Liver (tissue), 8 donors: ENCODE measurements at regions not wholly inside any gene's neighbourhood (a gene's known extent, or its start where the extent isn't known, plus 50 kb on each side); places are given as distances from the start of the nearest gene placed in this dataset.

Source experiments
- DNase-seq: peaks from one replicate; pipeline ENCODE4 v3.0.0-alpha.2; 2017; ENCODE audit warnings: low spot score
- H3K27ac ChIP-seq, 2 donors: one replicate each; pipeline ENCODE4 v1.7.0; 2013; ENCODE audit warnings: inconsistent platforms in 2 of 2, low read length in 2 of 2, control low read depth in 1 of 2, low read depth in 1 of 2, mild to moderate bottlenecking in 1 of 2
- H3K27me3 ChIP-seq, 4 donors: one replicate each; pipeline versions ENCODE4 v1.6.1 to v1.7.0; 2013; ENCODE audit warnings: low read length in 3 of 4, inconsistent platforms in 1 of 4, mild to moderate bottlenecking in 1 of 4, moderate library complexity in 1 of 4; ENCODE audit not compliant: control insufficient read depth in 4 of 4, insufficient read depth in 4 of 4
- H3K36me3 ChIP-seq, 4 donors: one replicate each; pipeline versions ENCODE4 v1.6.1 to v1.7.0; 2013; ENCODE audit warnings: low read length in 3 of 4, mild to moderate bottlenecking in 3 of 4, low read depth in 1 of 4, moderate library complexity in 1 of 4; ENCODE audit not compliant: control insufficient read depth in 4 of 4, insufficient read depth in 3 of 4
- H3K4me1 ChIP-seq, 4 donors: one replicate each; pipeline versions ENCODE4 v1.6.1 to v1.7.0; 2013; ENCODE audit warnings: low read length in 3 of 4, mild to moderate bottlenecking in 3 of 4, moderate library complexity in 1 of 4; ENCODE audit not compliant: control insufficient read depth in 4 of 4, insufficient read depth in 4 of 4
- H3K4me3 ChIP-seq, 3 donors: one replicate each; pipeline versions ENCODE4 v1.6.1 to v1.7.0; 2013; ENCODE audit warnings: low read length in 3 of 3, control low read depth in 1 of 3, low read depth in 1 of 3, mild to moderate bottlenecking in 1 of 3
- H3K9ac ChIP-seq, 2 donors: one replicate each; pipeline ENCODE4 v1.7.0; 2013; ENCODE audit warnings: low read length in 2 of 2, mild to moderate bottlenecking in 2 of 2, moderate library complexity in 2 of 2, control low read depth in 1 of 2, low read depth in 1 of 2
- H3K9me3 ChIP-seq, 4 donors: one replicate each; pipeline versions ENCODE4 v1.6.1 to v1.7.0; 2013; ENCODE audit warnings: low read length in 3 of 4; ENCODE audit not compliant: control insufficient read depth in 4 of 4
- ATF3 ChIP-seq: IDR thresholded peaks from 2 replicates; pipeline ENCODE4 v1.6.1; 2016; ENCODE audit warnings: antibody characterized with exemption
- CTCF ChIP-seq: fragments of 150-350 bp; IDR thresholded peaks from 2 replicates; pipeline ENCODE4 v1.5.1; 2017; ENCODE audit warnings: improper control_type of control experiment, low read depth, low read length; ENCODE audit not compliant: missing input control
- EGR1 ChIP-seq, 2 donors: IDR thresholded peaks; 2 replicates each; pipeline ENCODE4 v1.6.1; 2016 to 2018; ENCODE audit warnings: antibody characterized with exemption in 2 of 2, low read depth in 2 of 2
- FOXA2 ChIP-seq: IDR thresholded peaks from 2 replicates; pipeline ENCODE4 v1.6.1; 2016; ENCODE audit warnings: antibody characterized with exemption
- GABPA ChIP-seq, 2 donors: IDR thresholded peaks in 1 of 2; conservative IDR thresholded peaks in 1 of 2; 2 replicates each; pipeline ENCODE4 v1.6.1; 2016; ENCODE audit warnings: antibody characterized with exemption in 2 of 2, mild to moderate bottlenecking in 1 of 2, moderate library complexity in 1 of 2
- HNF4A ChIP-seq, 2 donors: conservative IDR thresholded peaks; 2 replicates each; pipeline ENCODE4 v1.6.1; 2016; ENCODE audit warnings: antibody characterized with exemption in 2 of 2, mild to moderate bottlenecking in 2 of 2
- HNF4G ChIP-seq: IDR thresholded peaks from 2 replicates; pipeline ENCODE4 v1.6.1; 2016; ENCODE audit warnings: antibody characterized with exemption
- JUND ChIP-seq, 2 donors: IDR thresholded peaks; 2 replicates each; pipeline ENCODE4 v1.6.1; 2016; ENCODE audit warnings: antibody characterized with exemption in 2 of 2
- MAX ChIP-seq: IDR thresholded peaks from 2 replicates; pipeline ENCODE4 v1.6.1; 2016; ENCODE audit warnings: antibody characterized with exemption
- NR2F2 ChIP-seq: IDR thresholded peaks from 2 replicates; pipeline ENCODE4 v1.6.1; 2016; ENCODE audit warnings: antibody characterized with exemption
- RAD21 ChIP-seq, 2 donors: IDR thresholded peaks; 2 replicates each; pipeline ENCODE4 v1.6.1; 2016; ENCODE audit warnings: antibody characterized with exemption in 2 of 2, mild to moderate bottlenecking in 2 of 2
- RXRA ChIP-seq, 2 donors: IDR thresholded peaks; 2 replicates each; pipeline ENCODE4 v1.6.1; 2017 to 2018; ENCODE audit warnings: antibody characterized with exemption in 2 of 2, mild to moderate bottlenecking in 1 of 2
- SP1 ChIP-seq: IDR thresholded peaks from 2 replicates; pipeline ENCODE4 v1.6.1; 2018; ENCODE audit warnings: antibody characterized with exemption, mild to moderate bottlenecking
- TAF1 ChIP-seq: conservative IDR thresholded peaks from 2 replicates; pipeline ENCODE4 v1.6.1; 2016; ENCODE audit warnings: antibody characterized with exemption, mild to moderate bottlenecking
- YY1 ChIP-seq: IDR thresholded peaks from 2 replicates; pipeline ENCODE4 v1.6.1; 2016; ENCODE audit warnings: antibody characterized with exemption, mild to moderate bottlenecking
- ZBTB33 ChIP-seq: IDR thresholded peaks from 2 replicates; pipeline ENCODE4 v1.6.1; 2016; ENCODE audit warnings: antibody characterized with exemption
- WGBS: extraction: QIAGEN DNeasy Blood & Tissue Kit; methylation state at CpG from one replicate; pipeline ENCODE4 v1.1.7; 2013; 5-methylcytosine and 5-hydroxymethylcytosine counted together
- TF ChIP-seq, protein P1 (sequence below): IDR thresholded peaks from 2 replicates; pipeline ENCODE4 v1.6.1; 2016; ENCODE audit warnings: antibody characterized with exemption, mild to moderate bottlenecking
- donor health status: healthy.
- donor health status: healthy.
- donor health status: healthy.
- donor health status: healthy.
- donor health status: healthy.

- Histone ChIP-seq H3K36me3 (no peaks in the 10 kb centered on the region), H3K9me3 (no peaks in the 10 kb centered on the region), H3K9ac (no peak overlapping the region), H3K27ac (no peak overlapping the region), H3K4me1 (no peaks in the 10 kb centered on the region), H3K4me3 (no peak overlapping the region), H3K27me3 (peaks cover 0 to 3% (median 0%) of the 10 kb centered on the region in 4 donors)
- TF ChIP-seq ATF3 (no peak), TAF1 (no peak), ZBTB33 (no peak), RXRA (IDR thresholded peaks at IDR 0.05) (no peak), RAD21 (IDR thresholded peaks at IDR 0.05) (no peak), FOXA2 (no peak), GABPA (IDR thresholded peaks at IDR 0.05 in 1 of 2, conservative IDR thresholded peaks at IDR 0.05 in 1 of 2) (no peak), MAX (no peak), NR2F2 (no peak), CTCF (no peak), YY1 (no peak), EGR1 (IDR thresholded peaks at IDR 0.05; ENCODE audit: low read depth in 2 of 2) (no peak), JUND (IDR thresholded peaks at IDR 0.05) (no peak), HNF4A (conservative IDR thresholded peaks at IDR 0.05) (no peak), HNF4G (no peak)
- TF ChIP-seq, protein P1, sequence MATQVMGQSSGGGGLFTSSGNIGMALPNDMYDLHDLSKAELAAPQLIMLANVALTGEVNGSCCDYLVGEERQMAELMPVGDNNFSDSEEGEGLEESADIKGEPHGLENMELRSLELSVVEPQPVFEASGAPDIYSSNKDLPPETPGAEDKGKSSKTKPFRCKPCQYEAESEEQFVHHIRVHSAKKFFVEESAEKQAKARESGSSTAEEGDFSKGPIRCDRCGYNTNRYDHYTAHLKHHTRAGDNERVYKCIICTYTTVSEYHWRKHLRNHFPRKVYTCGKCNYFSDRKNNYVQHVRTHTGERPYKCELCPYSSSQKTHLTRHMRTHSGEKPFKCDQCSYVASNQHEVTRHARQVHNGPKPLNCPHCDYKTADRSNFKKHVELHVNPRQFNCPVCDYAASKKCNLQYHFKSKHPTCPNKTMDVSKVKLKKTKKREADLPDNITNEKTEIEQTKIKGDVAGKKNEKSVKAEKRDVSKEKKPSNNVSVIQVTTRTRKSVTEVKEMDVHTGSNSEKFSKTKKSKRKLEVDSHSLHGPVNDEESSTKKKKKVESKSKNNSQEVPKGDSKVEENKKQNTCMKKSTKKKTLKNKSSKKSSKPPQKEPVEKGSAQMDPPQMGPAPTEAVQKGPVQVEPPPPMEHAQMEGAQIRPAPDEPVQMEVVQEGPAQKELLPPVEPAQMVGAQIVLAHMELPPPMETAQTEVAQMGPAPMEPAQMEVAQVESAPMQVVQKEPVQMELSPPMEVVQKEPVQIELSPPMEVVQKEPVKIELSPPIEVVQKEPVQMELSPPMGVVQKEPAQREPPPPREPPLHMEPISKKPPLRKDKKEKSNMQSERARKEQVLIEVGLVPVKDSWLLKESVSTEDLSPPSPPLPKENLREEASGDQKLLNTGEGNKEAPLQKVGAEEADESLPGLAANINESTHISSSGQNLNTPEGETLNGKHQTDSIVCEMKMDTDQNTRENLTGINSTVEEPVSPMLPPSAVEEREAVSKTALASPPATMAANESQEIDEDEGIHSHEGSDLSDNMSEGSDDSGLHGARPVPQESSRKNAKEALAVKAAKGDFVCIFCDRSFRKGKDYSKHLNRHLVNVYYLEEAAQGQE = no peak
- 85% methylated on average over 3 of the region's 3 CpGs for WGBS
- DNase-seq = no peak
These were observed 206.4 kb upstream of the CDKN2B start for GRCh38 chr9:22215521-22215920.

- H3K9ac ChIP-seq = no peak overlapping the region
- DNase-seq = no peak
- WGBS = 90% methylated on average over 8 of the region's 8 CpGs
- H3K27me3 ChIP-seq = peaks cover 0 to 3% (median 0%) of the 10 kb centered on the region in 4 donors
- no peaks in the 10 kb centered on the region for H3K36me3 ChIP-seq
- no peaks in the 10 kb centered on the region for H3K9me3 ChIP-seq
- H3K27ac ChIP-seq = no peak overlapping the region
- H3K4me1 ChIP-seq = no peaks in the 10 kb centered on the region
- TF ChIP-seq SP1 (no peak), HNF4G (no peak)
- H3K4me3 ChIP-seq = no peak overlapping the region
These were observed 207.6 kb upstream of the CDKN2B start for GRCh38 chr9:22216730-22217172.
